ENCODE measurements at regions not wholly inside any gene's neighbourhood (a gene's known extent, or its start where the extent isn't known, plus 50 kb on each side); places are given as distances from the start of the nearest gene placed in this dataset.

DNA sequence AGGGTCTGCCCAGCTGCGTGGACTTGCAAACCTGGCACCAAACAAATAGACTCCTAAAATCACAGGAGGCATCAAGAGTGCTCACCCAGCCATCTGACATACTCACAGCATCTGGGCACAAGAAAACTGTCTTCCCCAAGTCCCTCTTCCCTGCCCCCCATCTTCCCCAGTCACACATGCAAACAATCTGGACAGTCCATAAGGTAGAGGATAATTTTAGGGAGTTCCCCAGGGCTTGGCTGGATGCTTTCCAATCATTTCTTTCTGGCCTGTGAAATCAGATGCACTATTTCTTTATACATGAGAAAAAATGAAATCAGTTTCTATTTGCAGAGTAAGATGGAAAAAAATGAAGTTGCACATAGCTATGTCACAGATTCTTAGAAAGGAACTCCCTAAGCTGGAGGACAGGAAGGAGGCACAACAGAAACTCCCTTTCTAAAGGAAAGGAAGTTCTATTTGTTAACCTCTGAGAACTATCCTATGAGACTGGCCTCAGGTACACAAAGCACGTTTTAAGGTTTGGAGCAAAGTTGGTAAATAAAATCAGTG, 342.3 kb downstream of the HNRNPD start:
- no peak for DNase-seq (ENCODE audit: low read depth)

DNA sequence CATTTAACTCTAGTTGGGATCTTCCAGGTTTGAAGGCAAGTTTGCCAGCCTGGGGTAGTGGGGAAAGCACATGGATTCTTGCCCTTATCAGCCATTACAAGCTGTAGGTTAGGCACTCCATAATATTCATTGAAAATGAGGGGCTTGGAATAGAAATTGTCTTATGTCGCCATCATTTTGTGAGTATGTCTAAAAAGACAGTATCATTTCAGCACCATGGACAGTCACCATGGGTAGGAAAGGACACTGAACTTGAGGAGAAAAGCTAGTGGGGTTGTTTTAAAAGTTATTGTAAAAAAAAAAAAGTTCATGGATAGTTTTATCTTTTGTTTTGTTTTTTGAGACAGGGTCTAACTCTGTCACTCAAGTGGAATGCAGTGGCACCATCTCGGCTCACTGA, 356.1 kb downstream of the HNRNPD start:
- peak; percentile 9 for DNase-seq (ENCODE audit: low read depth)

DNA sequence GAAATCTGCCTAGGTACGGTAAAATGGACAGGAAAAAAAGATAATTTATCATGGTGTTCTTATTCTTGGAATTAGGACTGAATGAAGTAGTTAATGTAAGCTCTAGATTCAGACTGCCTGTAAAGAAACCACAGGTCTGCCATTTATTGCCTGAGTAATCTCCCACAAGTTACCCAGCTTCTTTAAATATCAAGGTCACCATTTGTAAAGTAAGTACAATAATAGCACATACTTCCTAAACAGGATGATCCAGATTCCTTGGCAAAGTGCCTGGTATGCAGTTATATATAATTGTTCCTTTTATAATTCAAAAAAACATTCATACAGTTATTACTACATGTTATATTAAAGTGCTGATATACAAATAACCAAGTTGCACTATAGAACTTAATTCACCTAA, 368.6 kb downstream of the HNRNPD start:
- no peak for DNase-seq (ENCODE audit: low read depth)

DNA sequence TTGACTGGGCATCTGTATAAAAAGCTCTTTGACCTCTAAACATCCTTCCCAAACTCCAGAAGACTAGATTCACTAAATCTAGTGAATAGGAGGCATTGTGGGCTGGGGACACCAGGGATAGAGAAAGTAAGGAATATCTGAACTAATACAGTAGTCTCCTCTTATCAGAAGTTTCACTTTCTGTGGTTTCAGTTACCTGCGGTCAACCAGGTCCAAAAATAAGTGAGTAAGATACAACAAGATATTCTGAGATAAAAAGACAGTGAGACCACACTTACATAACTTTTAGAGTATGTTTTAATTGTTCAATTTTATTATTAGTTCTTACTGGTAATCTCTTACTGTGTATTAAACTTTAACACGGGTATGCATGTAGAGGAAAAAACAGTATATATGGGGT, 376.5 kb downstream of the HNRNPD start:
- no peak for DNase-seq (ENCODE audit: low read depth)

DNA sequence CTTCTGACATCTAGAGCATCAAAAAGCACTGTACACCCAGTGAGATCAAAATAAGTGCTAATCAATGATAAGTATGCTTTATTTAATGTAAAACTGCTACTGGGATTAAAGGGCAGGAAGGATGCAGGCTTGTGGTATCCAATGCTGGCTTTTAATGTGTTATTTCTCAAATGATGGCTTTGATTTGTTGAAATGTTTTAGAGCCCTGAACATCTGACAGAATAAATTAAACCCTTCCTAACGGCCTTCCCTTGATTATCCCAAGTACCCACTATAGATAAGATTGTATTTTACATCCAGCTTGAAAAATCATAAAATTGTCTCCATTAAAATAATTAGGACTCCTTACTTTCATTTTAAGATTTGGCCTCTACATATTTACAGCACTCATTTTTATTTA, 382.9 kb downstream of the HNRNPD start:
- DNase-seq (ENCODE audit: low read depth) = no peak

GRCh38 chr4:81990211-81990610, 383.6 kb downstream of the HNRNPD start:
- DNase-seq (ENCODE audit: low read depth) = no peak

- no peak for DNase-seq (ENCODE audit: low read depth)
Observed at GRCh38 chr4:81989202-81989601, 384.6 kb downstream of the HNRNPD start.

- DNase-seq (ENCODE audit: low read depth) = no peak
Observed at GRCh38 chr4:81988178-81988577, 385.6 kb downstream of the HNRNPD start.

- DNase-seq (ENCODE audit: low read depth) = no peak
Observed at GRCh38 chr4:81984746-81985145, 389.0 kb downstream of the HNRNPD start.

GRCh38 chr4:81982846-81983540, 390.8 kb downstream of the HNRNPD start:
- DNase-seq (ENCODE audit: low read depth) = no peak

- DNase-seq (ENCODE audit: low read depth) = no peak
Observed at GRCh38 chr4:81981218-81981617, 392.6 kb downstream of the HNRNPD start.

DNA sequence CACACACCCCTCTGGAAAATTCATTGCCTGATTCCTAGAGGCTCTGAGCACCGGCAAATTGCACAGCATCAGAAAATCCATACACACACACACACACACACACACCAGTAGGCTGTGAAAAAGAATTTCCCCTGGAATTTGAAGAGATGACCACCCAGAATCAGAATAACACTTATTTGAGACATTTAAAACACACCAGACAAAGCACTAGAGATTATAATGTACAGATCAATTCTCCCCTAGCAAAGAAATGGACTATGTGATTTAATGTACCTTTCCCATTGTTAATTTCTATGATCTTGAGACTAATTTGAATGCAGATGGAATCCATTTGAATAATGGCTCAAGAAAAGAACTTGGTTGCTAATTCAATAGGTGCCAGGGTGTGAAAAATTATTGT, 399.3 kb downstream of the HNRNPD start:
- no peak for DNase-seq (ENCODE audit: low read depth)

- DNase-seq (ENCODE audit: low read depth) = no peak
Observed at GRCh38 chr4:81971637-81972381, 402.0 kb downstream of the HNRNPD start.

GRCh38 chr4:81971061-81971460, 402.7 kb downstream of the HNRNPD start:
- DNase-seq (ENCODE audit: low read depth) = no peak

DNA sequence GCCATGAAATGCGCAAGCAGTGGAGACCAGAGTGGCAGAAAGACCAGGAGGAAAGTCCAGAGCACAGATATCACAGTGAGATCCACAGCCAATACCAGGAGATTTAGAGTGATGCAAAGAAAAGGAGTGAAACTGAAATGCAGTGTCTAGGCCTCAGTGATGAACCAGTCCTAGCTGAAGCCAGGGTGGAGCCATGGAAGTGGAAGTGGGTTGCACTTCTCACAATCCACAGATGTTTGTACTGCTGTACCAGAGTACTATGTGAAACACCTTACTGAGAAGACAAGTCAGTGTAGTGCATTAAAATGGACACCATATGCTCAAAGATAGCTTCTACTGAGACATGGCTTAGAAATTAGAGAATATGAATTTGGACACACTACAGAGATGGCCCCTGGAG, 403.3 kb downstream of the HNRNPD start:
- no peak for DNase-seq (ENCODE audit: low read depth)

- no peak for DNase-seq (ENCODE audit: low read depth)
Observed at GRCh38 chr4:81966676-81967075, 407.1 kb downstream of the HNRNPD start.

DNA sequence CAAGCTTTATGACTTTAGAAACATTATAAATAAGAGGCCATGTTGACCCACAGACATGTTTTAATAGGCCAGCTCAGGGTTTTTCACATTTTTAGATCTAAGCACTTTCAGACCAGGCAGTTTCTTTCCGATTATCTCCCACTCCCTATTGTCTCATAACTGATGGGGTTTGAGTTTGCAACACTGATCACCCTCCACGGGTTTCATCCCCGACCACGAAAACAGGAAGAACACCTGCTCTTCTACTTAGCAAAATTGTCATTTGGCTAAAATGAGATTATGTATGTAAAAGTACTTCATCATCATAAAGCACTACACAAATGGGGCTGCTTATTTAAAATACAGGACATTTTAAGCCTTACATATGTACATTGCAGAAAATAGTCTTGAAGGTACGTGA, 407.9 kb downstream of the HNRNPD start:
- DNase-seq (ENCODE audit: low read depth) = no peak

GRCh38 chr4:81965454-81965853, 408.3 kb downstream of the HNRNPD start:
- no peak for DNase-seq (ENCODE audit: low read depth)

- no peak for DNase-seq (ENCODE audit: low read depth)
Observed at GRCh38 chr4:81963763-81964020, 410.1 kb downstream of the HNRNPD start.

DNA sequence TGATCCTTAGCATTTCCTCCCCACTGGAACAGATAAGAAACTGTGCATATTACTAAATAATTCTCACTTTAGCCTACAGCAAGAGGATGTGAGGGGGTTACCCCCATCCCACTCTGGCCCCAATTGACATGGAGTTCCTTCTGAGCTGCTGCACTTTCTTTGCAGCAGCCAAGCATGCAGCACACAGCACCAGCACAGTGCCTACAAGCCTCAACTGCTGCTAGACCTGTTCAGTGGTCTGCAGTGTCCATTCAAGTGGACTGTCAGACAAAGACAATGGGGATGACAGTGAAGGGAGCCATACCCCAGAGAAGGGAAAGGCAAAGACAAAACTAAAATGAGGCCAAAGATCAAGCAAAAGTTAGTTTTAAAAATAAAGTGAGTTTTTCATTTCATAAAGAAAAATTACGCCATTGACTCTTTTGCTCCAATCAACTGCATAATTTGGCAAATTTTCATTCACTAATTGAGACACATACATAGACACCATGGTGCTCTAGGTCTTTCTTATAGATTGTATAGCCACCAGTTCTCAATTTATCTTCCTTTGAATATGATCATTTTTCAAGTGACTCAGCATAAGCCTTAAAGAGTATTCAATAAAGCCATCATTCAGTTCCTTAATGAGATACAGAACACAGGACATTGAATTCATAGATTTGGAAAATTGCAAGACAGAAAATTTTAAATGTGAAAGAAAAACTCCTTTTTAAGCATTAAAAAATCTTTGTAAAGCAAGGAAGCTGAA, 410.6 kb downstream of the HNRNPD start:
- DNase-seq (ENCODE audit: low read depth) = no peak

GRCh38 chr4:81960961-81961360, 412.8 kb downstream of the HNRNPD start:
- no peak for DNase-seq (ENCODE audit: low read depth)

DNA sequence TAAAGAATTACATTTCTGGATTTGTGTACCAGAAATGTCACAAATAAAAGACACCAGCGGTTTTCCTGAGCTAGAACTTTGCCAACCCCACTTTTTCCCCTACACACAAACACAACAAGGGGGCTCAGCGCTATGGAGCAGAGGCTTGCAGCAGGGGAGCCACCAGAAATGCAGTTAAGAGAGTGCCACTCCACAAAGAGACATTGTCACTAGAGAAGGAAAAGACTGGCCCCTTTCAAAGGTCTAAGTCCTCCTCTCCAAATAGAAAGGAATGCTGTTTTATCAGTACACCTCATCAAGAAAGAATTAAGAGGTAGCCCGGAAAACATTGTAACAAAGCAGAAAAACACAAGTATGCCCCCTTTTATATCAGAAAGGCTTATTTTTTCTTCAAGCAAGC, 419.5 kb downstream of the HNRNPD start:
- no peak for DNase-seq (ENCODE audit: low read depth)

- DNase-seq (ENCODE audit: low read depth) = no peak
Observed at GRCh38 chr4:81951891-81952455, 421.8 kb downstream of the HNRNPD start.

Data from Daoy (cell line).